ENCODE measurements at regions not wholly inside any gene's neighbourhood (a gene's known extent, or its start where the extent isn't known, plus 50 kb on each side); places are given as distances from the start of the nearest gene placed in this dataset.

GRCh38 chr9:32293091-32293490 is 91.4 kb upstream of the ACO1 start:
- DNase-seq (ENCODE audit: insufficient read length, low spot score) (no peak), FAIRE-seq (no peak)
- TF ChIP-seq CTCF (IDR thresholded peaks at IDR 0.05; ENCODE audit: insufficient read depth, missing control alignments), result no peak

- DNase-seq (ENCODE audit: insufficient read length, low spot score), result no peak
- no peak for TF ChIP-seq CTCF (IDR thresholded peaks at IDR 0.05; ENCODE audit: insufficient read depth, missing control alignments)
Measured at GRCh38 chr9:32294106-32294505, 90.3 kb upstream of the ACO1 start.

GRCh38 chr9:32300373-32300772 is 84.1 kb upstream of the ACO1 start:
- no peak for FAIRE-seq
- DNase-seq (ENCODE audit: insufficient read length, low spot score), result no peak
- TF ChIP-seq CTCF (IDR thresholded peaks at IDR 0.05; ENCODE audit: insufficient read depth, missing control alignments), result no peak

More at GRCh38 chr9:32294106-32294505, 90.3 kb upstream of the ACO1 start:
- no peak for FAIRE-seq

GRCh38 chr9:32304495-32304894 is 79.9 kb upstream of the ACO1 start:
- no peak for DNase-seq (ENCODE audit: insufficient read length, low spot score)
- no peak for FAIRE-seq
- TF ChIP-seq CTCF (IDR thresholded peaks at IDR 0.05; ENCODE audit: insufficient read depth, missing control alignments), result no peak

GRCh38 chr9:32306006-32306405 is 78.4 kb upstream of the ACO1 start:
- no peak for TF ChIP-seq CTCF (IDR thresholded peaks at IDR 0.05; ENCODE audit: insufficient read depth, missing control alignments)
- DNase-seq (ENCODE audit: insufficient read length, low spot score) (no peak), FAIRE-seq (no peak)

GRCh38 chr9:32319312-32319929 is 65.0 kb upstream of the ACO1 start:
- DNase-seq (ENCODE audit: insufficient read length, low spot score) (no peak), FAIRE-seq (no peak)
- TF ChIP-seq CTCF (IDR thresholded peaks at IDR 0.05; ENCODE audit: insufficient read depth, missing control alignments), result no peak

- DNase-seq (ENCODE audit: insufficient read length, low spot score) (no peak), FAIRE-seq (no peak)
- no peak for TF ChIP-seq CTCF (IDR thresholded peaks at IDR 0.05; ENCODE audit: insufficient read depth, missing control alignments)
Measured at GRCh38 chr9:32322622-32323021, 61.8 kb upstream of the ACO1 start.

Measured in D721Med (cell line).